Endothelial cell of umbilical vein (primary cell): ENCODE measurements at regions not wholly inside any gene's neighbourhood (a gene's known extent, or its start where the extent isn't known, plus 50 kb on each side); places are given as distances from the start of the nearest gene placed in this dataset.

Source experiments
- BruUV-seq: library from RNA; stranded (reverse); fragments of 400-500 nt; replicated peaks from 2 replicates; lab custom pipeline; 2021; lab: Mats Ljungman, UMichigan
- CTCF ChIA-PET: fragments of 300-600, 350-600 bp; sonication (Branson Sonifier 250); formaldehyde crosslinking; loops from one replicate; lab custom pipeline; 2021; ENCODE audit warnings: antibody characterized with exemption, inconsistent platforms; lab: Charles Lee
- POLR2A ChIA-PET: fragments of 300-600, 350-600 bp; sonication (Branson Sonifier 250); formaldehyde crosslinking; loops from one replicate; lab custom pipeline; 2021; ENCODE audit warnings: antibody characterized with exemption, inconsistent platforms; lab: Charles Lee
- DNase-seq: peaks from one replicate; pipeline ENCODE4 v3.0.0-alpha.2; 2011; ENCODE audit warnings: low read depth, low spot score
- FAIRE-seq: peaks from 2 replicates; lab custom pipeline; 2011; peaks lifted over from hg19 to GRCh38; lab: Jason Lieb, UNC
- H2AFZ ChIP-seq: 2 replicates; pipeline ENCODE4 v1.6.0; 2012; ENCODE audit warnings: low read depth, low read length, control low read depth, inconsistent platforms
- H3K27ac ChIP-seq: 2 replicates; pipeline ENCODE4 v1.5.1; 2011; ENCODE audit warnings: low read depth, mild to moderate bottlenecking, control low read depth, low read length, moderate library complexity; ENCODE audit not compliant: insufficient read depth
- H3K27me3 ChIP-seq, 2 experiments: 2 replicates each; pipeline versions ENCODE4 v1.6.0 to v1.6.1; 2011; ENCODE audit warnings: low read length in 2 of 2, mixed read lengths in 1 of 2; ENCODE audit not compliant: control insufficient read depth in 2 of 2, insufficient read depth in 2 of 2
- H3K36me3 ChIP-seq, 2 experiments: 2 replicates in 1 of 2; 3 replicates in 1 of 2; pipeline ENCODE4 v1.5.1; 2011; ENCODE audit warnings: low read length in 2 of 2, mild to moderate bottlenecking in 1 of 2, moderate library complexity in 1 of 2; ENCODE audit not compliant: control insufficient read depth in 2 of 2, insufficient read depth in 2 of 2; ENCODE audit errors: extremely low read depth in 1 of 2
- H3K4me1 ChIP-seq: 3 replicates; pipeline ENCODE4 v1.5.1; 2011; ENCODE audit warnings: mild to moderate bottlenecking, low read length; ENCODE audit not compliant: control insufficient read depth, insufficient read depth; ENCODE audit errors: extremely low read depth
- H3K4me2 ChIP-seq: 2 replicates; pipeline ENCODE4 v1.6.1; 2011; ENCODE audit warnings: low read length, control low read depth, mixed read lengths; ENCODE audit not compliant: insufficient read depth
- H3K4me3 ChIP-seq, 3 experiments: fragments of 200-600 bp in 1 of 3; sonication (generic), shearing (Covaris generic) in 1 of 3; replicated peaks in 1 of 3; 2 replicates each; pipeline ENCODE4 v1.5.1; 2011 to 2016; ENCODE audit warnings: control low read depth in 3 of 3, low read length in 3 of 3, mild to moderate bottlenecking in 2 of 3, inconsistent platforms in 1 of 3, low read depth in 1 of 3, moderate library complexity in 1 of 3; ENCODE audit not compliant: insufficient read depth in 1 of 3
- H3K79me2 ChIP-seq: 2 replicates; pipeline ENCODE4 v1.6.0; 2012; ENCODE audit warnings: low read length, inconsistent platforms; ENCODE audit not compliant: control insufficient read depth, insufficient read depth
- H3K9ac ChIP-seq: replicated peaks from 2 replicates; pipeline ENCODE3; 2011; ENCODE audit warnings: low read length, control low read depth; ENCODE audit not compliant: insufficient read depth; ENCODE audit errors: extremely low read depth
- H3K9me1 ChIP-seq: replicated peaks from 3 replicates; pipeline ENCODE4 v1.6.0; 2011; ENCODE audit warnings: mild to moderate bottlenecking, low read length; ENCODE audit not compliant: control insufficient read depth, insufficient read depth; ENCODE audit errors: extremely low read depth
- H3K9me3 ChIP-seq: replicated peaks from 2 replicates; pipeline ENCODE4 v1.5.1; 2012; ENCODE audit warnings: low read length, inconsistent platforms; ENCODE audit not compliant: control insufficient read depth, insufficient read depth
- H4K20me1 ChIP-seq: replicated peaks from 2 replicates; pipeline ENCODE3; 2011; ENCODE audit warnings: mild to moderate bottlenecking, low read length; ENCODE audit not compliant: control insufficient read depth, insufficient read depth; ENCODE audit errors: extremely low read depth
- EZH2 ChIP-seq: IDR thresholded peaks from 2 replicates; pipeline ENCODE4 v1.6.1; 2012; ENCODE audit warnings: borderline replicate concordance, low read depth, mild to moderate bottlenecking, moderate library complexity, low read length, inconsistent platforms; ENCODE audit not compliant: severe bottlenecking
- FOS ChIP-seq: IDR thresholded peaks from 2 replicates; pipeline ENCODE4 v1.6.1; 2011; ENCODE audit warnings: mild to moderate bottlenecking, low read length, moderate library complexity, borderline replicate concordance; ENCODE audit not compliant: insufficient read depth
- GATA2 ChIP-seq: IDR thresholded peaks from 2 replicates; pipeline ENCODE4 v1.7.0; 2011; ENCODE audit warnings: low read depth, mild to moderate bottlenecking, moderate library complexity, mixed read lengths, low read length; ENCODE audit not compliant: insufficient read length, insufficient read depth
- JUN ChIP-seq: IDR thresholded peaks from 2 replicates; pipeline ENCODE4 v1.6.1; 2011; ENCODE audit warnings: borderline replicate concordance, low read depth; ENCODE audit not compliant: insufficient read length, insufficient read depth
- MYC ChIP-seq: IDR thresholded peaks from one replicate; pipeline ENCODE4 v1.6.1; 2011; ENCODE audit warnings: mild to moderate bottlenecking, low read depth, low read length
- POLR2A ChIP-seq: IDR thresholded peaks from 2 replicates; pipeline ENCODE4 v1.6.1; 2012; ENCODE audit warnings: low read depth, mild to moderate bottlenecking, control low read depth, low read length
- POLR2AphosphoS5 ChIP-seq: IDR thresholded peaks from 2 replicates; pipeline ENCODE4 v1.6.1; 2012; ENCODE audit warnings: low read depth, mild to moderate bottlenecking, control low read depth, low read length, moderate library complexity; ENCODE audit not compliant: insufficient read depth
- dilution Hi-C: fragments of 300-500 bp; cut with MboI; formaldehyde crosslinking; loops from one replicate; pipeline ENCODE4 v1.15.0; 2019; ENCODE audit warnings: low sequenced_read_pairs; ENCODE audit not compliant: extremely low pct_ligation_motif_present
- intact Hi-C: fragments of 100-400 bp; cut with micrococcal nuclease; formaldehyde crosslinking; loops from one replicate; pipeline ENCODE4 v1.10.0; 2022
- TF ChIP-seq, protein P1 (sequence below): IDR thresholded peaks from 2 replicates; pipeline ENCODE4 v1.6.1; 2011; ENCODE audit not compliant: insufficient read depth, insufficient read length
- TF ChIP-seq, protein P2 (sequence below), 2 donors: IDR thresholded peaks; 1 replicate in 1 of 2; 2 replicates in 1 of 2; pipeline ENCODE4 v1.5.1; 2011; ENCODE audit warnings: low read length in 2 of 2, mild to moderate bottlenecking in 2 of 2, moderate library complexity in 2 of 2, control low read depth in 1 of 2, inconsistent platforms in 1 of 2, low read depth in 1 of 2; ENCODE audit not compliant: insufficient read depth in 1 of 2; ENCODE audit errors: extremely low read depth in 1 of 2

DNA sequence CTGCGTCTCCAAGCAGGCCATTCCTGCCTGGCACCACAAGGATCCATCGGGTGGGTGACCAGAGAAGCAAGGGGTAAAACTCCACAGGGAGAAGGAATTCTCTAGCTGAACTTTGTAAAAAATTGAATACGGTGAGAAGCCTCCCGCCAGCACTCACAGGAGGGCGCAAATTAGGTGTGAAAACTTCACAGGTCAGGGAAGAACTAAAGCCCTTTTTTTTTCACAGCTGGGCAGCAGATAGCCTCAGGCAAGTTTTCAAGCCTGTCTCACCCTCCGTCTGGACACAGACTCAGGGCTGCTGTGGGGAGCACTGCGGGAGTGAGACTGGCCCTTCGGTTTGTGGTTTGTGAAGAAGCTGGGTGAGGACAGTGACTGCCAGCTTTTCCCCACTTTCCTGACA is 224.1 kb upstream of the FGF16 start:
- Histone ChIP-seq H3K27ac (no peak overlapping the region), H3K4me2 (no peak overlapping the region), H3K79me2 (no peaks in the 10 kb centered on the region), H3K4me1 (no peaks in the 10 kb centered on the region), H2AFZ (no peak overlapping the region), H3K9me3 (no peaks in the 10 kb centered on the region), H4K20me1 (no peaks in the 10 kb centered on the region), H3K9ac (no peak overlapping the region), H3K9me1 (no peaks in the 10 kb centered on the region), H3K4me3 (no peak overlapping the region), H3K27me3 (no peaks in the 10 kb centered on the region), H3K36me3 (no peaks in the 10 kb centered on the region)
- no peak for TF ChIP-seq POLR2AphosphoS5
- no peak for TF ChIP-seq EZH2
- TF ChIP-seq JUN: no peak
- TF ChIP-seq, protein P1, sequence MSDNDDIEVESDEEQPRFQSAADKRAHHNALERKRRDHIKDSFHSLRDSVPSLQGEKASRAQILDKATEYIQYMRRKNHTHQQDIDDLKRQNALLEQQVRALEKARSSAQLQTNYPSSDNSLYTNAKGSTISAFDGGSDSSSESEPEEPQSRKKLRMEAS: no peak
- TF ChIP-seq MYC: no peak
- no peak for TF ChIP-seq GATA2
- TF ChIP-seq POLR2A: no peak
- DNase-seq: no peak
- intact Hi-C loops: no loop called here
- ChIA-PET CTCF (no interaction called here), POLR2A (no interaction called here)
- no peak for FAIRE-seq
- dilution Hi-C loops: no loop called here
- no TSS peak for BruUV-seq

DNA sequence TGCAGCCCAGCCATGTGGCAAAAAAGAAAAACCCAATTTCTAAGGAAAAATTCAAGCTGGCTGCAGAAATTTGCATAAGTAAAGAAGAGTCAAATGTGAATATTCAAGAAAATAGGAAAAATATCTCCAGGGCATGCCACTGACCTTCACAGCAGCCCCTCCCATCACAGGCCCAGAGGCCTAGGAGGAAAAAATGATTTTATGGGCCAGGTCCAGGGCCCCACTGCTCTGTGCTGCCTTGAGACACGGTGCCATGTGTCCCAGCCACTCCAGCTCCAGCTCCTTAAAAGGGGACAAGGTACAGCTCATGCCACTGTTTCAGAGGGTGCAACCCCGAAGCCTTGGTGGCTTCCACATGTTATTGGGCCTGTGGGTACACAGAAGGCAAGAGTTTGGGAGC is 182.7 kb upstream of the FGF16 start:
- intact Hi-C loops (no loop called here), dilution Hi-C loops (no loop called here)
- CTCF ChIA-PET: no interaction called here
- Histone ChIP-seq H3K36me3 (no peaks in the 10 kb centered on the region), H3K4me3 (no peak overlapping the region), H3K4me1 (no peaks in the 10 kb centered on the region), H3K9me1 (no peaks in the 10 kb centered on the region), H2AFZ (no peak overlapping the region), H3K27ac (no peak overlapping the region), H3K9me3 (no peaks in the 10 kb centered on the region), H3K9ac (no peak overlapping the region), H3K4me2 (no peak overlapping the region), H3K79me2 (no peaks in the 10 kb centered on the region), H4K20me1 (no peaks in the 10 kb centered on the region), H3K27me3 (no peaks in the 10 kb centered on the region)
- BruUV-seq: no TSS peak
- FAIRE-seq: no peak
- TF ChIP-seq EZH2 (no peak), POLR2A (no peak), JUN (no peak), FOS (no peak), GATA2 (no peak), POLR2AphosphoS5 (no peak), MYC (no peak)
- TF ChIP-seq, protein P1: no peak
- TF ChIP-seq, protein P2, sequence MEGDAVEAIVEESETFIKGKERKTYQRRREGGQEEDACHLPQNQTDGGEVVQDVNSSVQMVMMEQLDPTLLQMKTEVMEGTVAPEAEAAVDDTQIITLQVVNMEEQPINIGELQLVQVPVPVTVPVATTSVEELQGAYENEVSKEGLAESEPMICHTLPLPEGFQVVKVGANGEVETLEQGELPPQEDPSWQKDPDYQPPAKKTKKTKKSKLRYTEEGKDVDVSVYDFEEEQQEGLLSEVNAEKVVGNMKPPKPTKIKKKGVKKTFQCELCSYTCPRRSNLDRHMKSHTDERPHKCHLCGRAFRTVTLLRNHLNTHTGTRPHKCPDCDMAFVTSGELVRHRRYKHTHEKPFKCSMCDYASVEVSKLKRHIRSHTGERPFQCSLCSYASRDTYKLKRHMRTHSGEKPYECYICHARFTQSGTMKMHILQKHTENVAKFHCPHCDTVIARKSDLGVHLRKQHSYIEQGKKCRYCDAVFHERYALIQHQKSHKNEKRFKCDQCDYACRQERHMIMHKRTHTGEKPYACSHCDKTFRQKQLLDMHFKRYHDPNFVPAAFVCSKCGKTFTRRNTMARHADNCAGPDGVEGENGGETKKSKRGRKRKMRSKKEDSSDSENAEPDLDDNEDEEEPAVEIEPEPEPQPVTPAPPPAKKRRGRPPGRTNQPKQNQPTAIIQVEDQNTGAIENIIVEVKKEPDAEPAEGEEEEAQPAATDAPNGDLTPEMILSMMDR (IDR thresholded peaks at IDR 0.05; ENCODE audit: extremely low read depth in 1 of 2, insufficient read depth in 1 of 2, low read depth in 1 of 2, low read length in 2 of 2): no peak
- POLR2A ChIA-PET: no interaction called here
- no peak for DNase-seq
